Psoas muscle (tissue), 7 donors: ENCODE measurements at regions not wholly inside any gene's neighbourhood (a gene's known extent, or its start where the extent isn't known, plus 50 kb on each side); places are given as distances from the start of the nearest gene placed in this dataset.

Source experiments
- ATAC-seq, 4 donors: fragments of 200-7000 bp; cut with Tn5 transposase; one replicate each; pipeline ENCODE4 v1.9.1; 2020; ENCODE audit warnings: moderate library complexity in 3 of 4, mild to moderate bottlenecking in 2 of 4
- DNase-seq, 2 donors: peaks; one replicate each; pipeline ENCODE4 v3.0.0-alpha.2; 2020
- H3K27ac ChIP-seq: fragments of 200-600 bp; one replicate; pipeline ENCODE4 v1.8.0; 2022
- H3K27me3 ChIP-seq, 3 donors: fragments of 200-600 bp in 1 of 3; one replicate each; pipeline versions ENCODE4 v1.6.1 to v1.8.0; 2013 to 2022; ENCODE audit warnings: low read length in 2 of 3, mild to moderate bottlenecking in 2 of 3, moderate library complexity in 1 of 3; ENCODE audit not compliant: insufficient read depth in 3 of 3
- H3K36me3 ChIP-seq, 2 donors: fragments of 200-600 bp in 1 of 2; one replicate each; pipeline versions ENCODE4 v1.6.1 to v1.8.0; 2013 to 2022; ENCODE audit warnings: low read depth in 1 of 2, mild to moderate bottlenecking in 1 of 2, moderate library complexity in 1 of 2; ENCODE audit not compliant: insufficient read depth in 1 of 2
- H3K4me1 ChIP-seq: fragments of 200-600 bp; one replicate; pipeline ENCODE4 v1.8.0; 2022
- H3K4me3 ChIP-seq: fragments of 200-600 bp; one replicate; pipeline ENCODE4 v1.8.0; 2022; ENCODE audit warnings: mild to moderate bottlenecking
- H3K9me3 ChIP-seq: fragments of 200-600 bp; one replicate; pipeline ENCODE4 v1.8.0; 2022
- CTCF ChIP-seq: fragments of 200-600 bp; IDR thresholded peaks from one replicate; pipeline ENCODE4 v1.8.0; 2022; ENCODE audit warnings: antibody characterized with exemption
- WGBS, 3 donors: extraction: QIAGEN DNeasy Blood & Tissue Kit; methylation state at CpG; one replicate each; pipeline versions ENCODE4 v1.1.6 to v1.1.7; 2013; 5-methylcytosine and 5-hydroxymethylcytosine counted together
- intact Hi-C, 2 donors: fragments of 100-400 bp; cut with DNase I; formaldehyde crosslinking; loops; one replicate each; pipeline versions ENCODE4 v1.11.0 to v1.14.2; 2022
- donor health status: healthy with polysubstance abuse.
- donor health status: DM: no; HTN: no; CAD: no; lungs with moderate emphysema.
- donor health status: Bipolar disorder and iron deficiency.
- donor health status: healthy.
- donor health status: DM: yes; HTN: yes; CAD: no.
- donor health status: DM: no; HTN: no; CAD: no.
- donor health status: DM: yes; HTN: yes; CAD: no.

- DNase-seq = no peak
- ATAC-seq = peak in 3 of 4 donors; percentile 30 to 60 (median 38)
Measured at GRCh38 chr15:97234851-97235610, 725.5 kb upstream of the ARRDC4 start.

GRCh38 chr15:97235611-97235985, 724.9 kb upstream of the ARRDC4 start:
- Histone ChIP-seq H3K4me1 (no peaks in the 10 kb centered on the region), H3K27ac (no peak overlapping the region), H3K9me3 (no peaks in the 10 kb centered on the region), H3K27me3 (peaks cover 0 to 5% (median 0%) of the 10 kb centered on the region in 3 donors), H3K36me3 (no peaks in the 10 kb centered on the region), H3K4me3 (no peak overlapping the region)
- TF ChIP-seq CTCF = no peak
- intact Hi-C loops = loop anchor here (5.0 to 10.0 kb wide), 3 partner anchors 881 to 1973 kb away; no protein-coding TSS in a partner anchor
- ATAC-seq (no peak), DNase-seq (no peak)
- 47 to 53% (median 48%) methylated on average over 7 of the region's 7 CpGs for WGBS, 3 donors

More at GRCh38 chr15:97234851-97235610, 725.5 kb upstream of the ARRDC4 start:
- peak; percentile 75 for TF ChIP-seq CTCF
- H3K27me3 ChIP-seq = peaks cover 0 to 5% (median 0%) of the 10 kb centered on the region in 3 donors
- H3K4me3 ChIP-seq = no peak overlapping the region
- intact Hi-C loops = loop anchor here (5.0 to 10.0 kb wide), 3 partner anchors 880 to 1973 kb away; no protein-coding TSS in a partner anchor
- H3K27ac ChIP-seq = no peak overlapping the region
- no peaks in the 10 kb centered on the region for H3K4me1 ChIP-seq
- no peaks in the 10 kb centered on the region for H3K36me3 ChIP-seq
- no peaks in the 10 kb centered on the region for H3K9me3 ChIP-seq
- WGBS, 3 donors = 27 to 31% (median 30%) methylated on average over 9 of the region's 9 CpGs

GRCh38 chr15:97236140-97236539, 724.4 kb upstream of the ARRDC4 start:
- 53 to 68% (median 66%) methylated on average over 5 of the region's 5 CpGs for WGBS, 3 donors
- TF ChIP-seq CTCF = no peak
- DNase-seq = no peak
- intact Hi-C loops = loop anchor here (5.0 to 10.0 kb wide), 3 partner anchors 881 to 1974 kb away; no protein-coding TSS in a partner anchor
- Histone ChIP-seq H3K9me3 (no peaks in the 10 kb centered on the region), H3K27ac (no peak overlapping the region), H3K4me3 (no peak overlapping the region), H3K4me1 (no peaks in the 10 kb centered on the region), H3K27me3 (peaks cover 0 to 5% (median 0%) of the 10 kb centered on the region in 3 donors), H3K36me3 (no peaks in the 10 kb centered on the region)
- no peak for ATAC-seq

- Histone ChIP-seq H3K9me3 (no peaks in the 10 kb centered on the region), H3K36me3 (no peaks in the 10 kb centered on the region), H3K27ac (no peak overlapping the region), H3K4me3 (no peak overlapping the region), H3K4me1 (no peaks in the 10 kb centered on the region), H3K27me3 (peaks cover 0 to 5% (median 0%) of the 10 kb centered on the region in 3 donors)
- 83 to 84% (median 84%) methylated on average over 6 of the region's 6 CpGs for WGBS, 3 donors
- DNase-seq = no peak
- intact Hi-C loops = loop anchor here (5.0 to 10.0 kb wide), 3 partner anchors 882 to 1975 kb away; no protein-coding TSS in a partner anchor
- no peak for TF ChIP-seq CTCF
- no peak for ATAC-seq
Measured at GRCh38 chr15:97237160-97237559, 723.3 kb upstream of the ARRDC4 start.
